ENCODE measurements at regions not wholly inside any gene's neighbourhood (a gene's known extent, or its start where the extent isn't known, plus 50 kb on each side); places are given as distances from the start of the nearest gene placed in this dataset.

- no peak for DNase-seq
- no peaks in the 10 kb centered on the region for H3K27me3 ChIP-seq
- TF ChIP-seq CTCF (IDR thresholded peaks at IDR 0.05) (no peak), POLR2A (IDR thresholded peaks at IDR 0.05) (no peak)
- H3K27ac ChIP-seq = no peak overlapping the region
- intact Hi-C loops (cut with DNase I; ENCODE audit: low total_unique reads) = no loop called here
- H3K9me3 ChIP-seq = no peaks in the 10 kb centered on the region
- H3K36me3 ChIP-seq = no peaks in the 10 kb centered on the region
- H3K4me3 ChIP-seq = no peak overlapping the region
- no peaks in the 10 kb centered on the region for H3K4me1 ChIP-seq
These were observed 408.8 kb downstream of the CTTN start for GRCh38 chr11:70807195-70807543.

- TF ChIP-seq POLR2A (IDR thresholded peaks at IDR 0.05) (no peak), CTCF (IDR thresholded peaks at IDR 0.05) (no peak)
- H3K27me3 ChIP-seq = no peaks in the 10 kb centered on the region
- H3K36me3 ChIP-seq = no peaks in the 10 kb centered on the region
- H3K4me1 ChIP-seq = no peaks in the 10 kb centered on the region
- intact Hi-C loops (cut with DNase I; ENCODE audit: low total_unique reads) = no loop called here
- DNase-seq = no peak
- no peaks in the 10 kb centered on the region for H3K9me3 ChIP-seq
- no peak overlapping the region for H3K27ac ChIP-seq
- no peak overlapping the region for H3K4me3 ChIP-seq
These were observed 410.5 kb downstream of the CTTN start for GRCh38 chr11:70808686-70809375.

GRCh38 chr11:70810133-70810532, 411.8 kb downstream of the CTTN start:
- Histone ChIP-seq H3K4me3 (no peak overlapping the region), H3K27me3 (no peaks in the 10 kb centered on the region), H3K4me1 (no peaks in the 10 kb centered on the region), H3K27ac (no peak overlapping the region), H3K36me3 (no peaks in the 10 kb centered on the region), H3K9me3 (no peaks in the 10 kb centered on the region)
- no peak for DNase-seq
- intact Hi-C loops (cut with DNase I; ENCODE audit: low total_unique reads) = no loop called here
- TF ChIP-seq CTCF (IDR thresholded peaks at IDR 0.05) = no peak
- no peak for TF ChIP-seq POLR2A (IDR thresholded peaks at IDR 0.05)

GRCh38 chr11:70810681-70811080, 412.4 kb downstream of the CTTN start:
- H3K27me3 ChIP-seq = no peaks in the 10 kb centered on the region
- H3K36me3 ChIP-seq = no peaks in the 10 kb centered on the region
- no peak for DNase-seq
- H3K4me1 ChIP-seq = no peaks in the 10 kb centered on the region
- H3K27ac ChIP-seq = no peak overlapping the region
- TF ChIP-seq POLR2A (IDR thresholded peaks at IDR 0.05) (no peak), CTCF (IDR thresholded peaks at IDR 0.05) (no peak)
- intact Hi-C loops (cut with DNase I; ENCODE audit: low total_unique reads) = no loop called here
- H3K4me3 ChIP-seq = no peak overlapping the region
- no peaks in the 10 kb centered on the region for H3K9me3 ChIP-seq

- intact Hi-C loops (cut with DNase I; ENCODE audit: low total_unique reads) = no loop called here
- TF ChIP-seq CTCF (IDR thresholded peaks at IDR 0.05) (no peak), POLR2A (IDR thresholded peaks at IDR 0.05) (no peak)
These were observed 413.2 kb downstream of the CTTN start for GRCh38 chr11:70811483-70811882.

More at GRCh38 chr11:70811483-70811882, 413.2 kb downstream of the CTTN start:
- Histone ChIP-seq H3K4me1 (no peaks in the 10 kb centered on the region), H3K36me3 (no peaks in the 10 kb centered on the region), H3K4me3 (no peak overlapping the region), H3K27me3 (no peaks in the 10 kb centered on the region), H3K9me3 (no peaks in the 10 kb centered on the region), H3K27ac (no peak overlapping the region)
- no peak for DNase-seq
